Heart right ventricle (tissue), 16 donors: ENCODE measurements at regions not wholly inside any gene's neighbourhood (a gene's known extent, or its start where the extent isn't known, plus 50 kb on each side); places are given as distances from the start of the nearest gene placed in this dataset.
A peak's percentile ranks its signal among the peaks of the same experiment; 100 is the strongest.
"Not testable (repeated sequence)": the region's sequence is repeated elsewhere in the genome, so short reads cannot be mapped to it uniquely, and the experiment has no call there.

Source experiments
- ATAC-seq, 8 donors: fragments of 200-7000 bp; cut with Tn5 transposase; one replicate each; pipeline ENCODE4 v1.9.1; 2020; ENCODE audit warnings: mild to moderate bottlenecking in 8 of 8, moderate library complexity in 8 of 8, moderate number of reproducible peaks in 1 of 8
- DNase-seq, 2 donors: peaks; one replicate each; pipeline ENCODE4 v3.0.0-alpha.2; 2020
- H3K27ac ChIP-seq, 10 donors: fragments of 200-600 bp; sonication (generic) in 2 of 10; one replicate each; pipeline versions ENCODE4 v1.5.0 to v1.8.0; 2020 to 2022; ENCODE audit warnings: mild to moderate bottlenecking in 3 of 10
- H3K27me3 ChIP-seq, 7 donors: fragments of 200-600 bp; one replicate each; pipeline ENCODE4 v1.8.0; 2021 to 2022; ENCODE audit warnings: mild to moderate bottlenecking in 2 of 7
- H3K36me3 ChIP-seq, 9 donors: fragments of 200-600 bp; sonication (generic) in 1 of 9; one replicate each; pipeline versions ENCODE4 v1.5.0 to v1.8.0; 2020 to 2022; ENCODE audit warnings: mild to moderate bottlenecking in 2 of 9
- H3K4me1 ChIP-seq, 9 donors: fragments of 200-600 bp; sonication (generic) in 1 of 9; one replicate each; pipeline versions ENCODE4 v1.5.0 to v1.8.0; 2020 to 2022; ENCODE audit warnings: mild to moderate bottlenecking in 4 of 9
- H3K4me3 ChIP-seq, 10 donors: fragments of 200-600 bp; sonication (generic) in 2 of 10; one replicate each; pipeline versions ENCODE4 v1.5.0 to v1.8.0; 2020 to 2022; ENCODE audit warnings: mild to moderate bottlenecking in 7 of 10, moderate library complexity in 2 of 10
- H3K9me3 ChIP-seq, 11 donors: fragments of 200-600 bp in 10 of 11; sonication (generic) in 2 of 11; one replicate each; pipeline versions ENCODE4 v1.5.0 to v1.8.0; 2013 to 2022; ENCODE audit warnings: mild to moderate bottlenecking in 2 of 11, control low read depth in 1 of 11, moderate library complexity in 1 of 11
- CTCF ChIP-seq, 9 donors: fragments of 200-600 bp; sonication (generic) in 2 of 9; IDR thresholded peaks; one replicate each; pipeline versions ENCODE4 v1.5.0 to v1.8.0; 2021 to 2022; ENCODE audit warnings: antibody characterized with exemption in 9 of 9, mild to moderate bottlenecking in 5 of 9, moderate library complexity in 1 of 9
- WGBS, 2 donors: extraction: QIAGEN DNeasy Blood & Tissue Kit; methylation state at CpG; one replicate each; pipeline ENCODE4 v1.1.7; 2013; ENCODE audit warnings: inconsistent platforms in 1 of 2; 5-methylcytosine and 5-hydroxymethylcytosine counted together
- intact Hi-C, 10 donors: fragments of 100-400 bp; cut with DNase I; formaldehyde crosslinking; loops; one replicate each; pipeline versions ENCODE4 v1.11.1 to v1.14.2; 2022
- donor health status: Arrhythmogenic right ventricular cardiomyopathy.
- donor health status: ischemic (EF 13 %, LVEDD 7.1; RV severe dilation, severe dysfunction).
- donor health status: healthy with polysubstance abuse.
- donor health status: DM: no; HTN: yes; CAD: no.
- donor health status: DM: no; HTN: no; CAD: no.
- donor health status: ischemic (EF 25% LVEDD 6.9; RV normal size, moderate dysfunction).
- donor health status: ischemic (EF 25% LVEDD 5.7; RV mildly dilated, moderate dysfunction).
- donor health status: healthy.
- donor health status: DM: yes; HTN: yes; CAD: no.
- donor health status: Ischemic cardiomyopathy.
- donor health status: ischemic (EF 35%, LVEDD 5.7; RV mildly dilated, moderate dysfunction).
- donor health status: nonischemic (EF 11% LVEDD 7.7; RV severe dilation, severe dysfunction).
- donor health status: DM: yes; HTN: yes; CAD: no.
- donor health status: PGD.
- donor health status: ischemic (EF 29% LVEDD 5.4; RV normal size, mild dysfunction).
- donor health status: nonischemic (EF 23%, LVEDD 6.1; RV moderate dilation, normal function).

- DNase-seq (no peak), ATAC-seq (no peak)
- intact Hi-C loops = no loop called here
- Histone ChIP-seq H3K4me3 (no peak overlapping the region), H3K27ac (no peak overlapping the region), H3K27me3 (no peaks in the 10 kb centered on the region), H3K4me1 (no peaks in the 10 kb centered on the region), H3K9me3 (no peaks in the 10 kb centered on the region), H3K36me3 (no peaks in the 10 kb centered on the region)
- TF ChIP-seq CTCF (IDR thresholded peaks at IDR 0.05) = no peak
- WGBS, 2 donors = 13 to 20% methylated on average over 2 of the region's 2 CpGs
These were observed 218.6 kb upstream of the TSPY4 start for GRCh38 chrY:9118704-9119103.

GRCh38 chrY:9124623-9125022 lies 212.6 kb upstream of the TSPY4 start:
- Histone ChIP-seq H3K4me3 (no peak overlapping the region), H3K9me3 (no peaks in the 10 kb centered on the region), H3K27me3 (no peaks in the 10 kb centered on the region), H3K4me1 (no peaks in the 10 kb centered on the region), H3K27ac (no peak overlapping the region), H3K36me3 (no peaks in the 10 kb centered on the region)
- intact Hi-C loops = no loop called here
- ATAC-seq (no peak), DNase-seq (peak in 1 of 2 donors; percentile 2)
- WGBS, 2 donors = 49 to 52% methylated on average over 7 of the region's 7 CpGs
- TF ChIP-seq CTCF (IDR thresholded peaks at IDR 0.05) = no peak

GRCh38 chrY:9126545-9126944 lies 210.7 kb upstream of the TSPY4 start:
- WGBS, 2 donors = 11 to 41% methylated on average over 1 of the region's 1 CpG
- H3K4me3 ChIP-seq = no peak overlapping the region
- TF ChIP-seq CTCF (IDR thresholded peaks at IDR 0.05) = no peak
- no peaks in the 10 kb centered on the region for H3K4me1 ChIP-seq
- no peaks in the 10 kb centered on the region for H3K27me3 ChIP-seq
- ATAC-seq (no peak), DNase-seq (no peak)
- no peaks in the 10 kb centered on the region for H3K36me3 ChIP-seq
- intact Hi-C loops = no loop called here
- H3K27ac ChIP-seq = no peak overlapping the region
- H3K9me3 ChIP-seq = no peaks in the 10 kb centered on the region

GRCh38 chrY:9143366-9143765 lies 193.9 kb upstream of the TSPY4 start:
- intact Hi-C loops, H3K27ac ChIP-seq, H3K4me1 ChIP-seq, H3K36me3 ChIP-seq, DNase-seq, ATAC-seq, H3K9me3 ChIP-seq, H3K4me3 ChIP-seq, H3K27me3 ChIP-seq: not testable (repeated sequence)
- 43% methylated on average over 4 of the region's 4 CpGs for WGBS, 2 donors

- H3K4me1 ChIP-seq, H3K27ac ChIP-seq, intact Hi-C loops, H3K27me3 ChIP-seq, DNase-seq, H3K36me3 ChIP-seq, H3K4me3 ChIP-seq, ATAC-seq: not testable (repeated sequence)
- H3K9me3 ChIP-seq = peaks cover 0 to 13% (median 0%) of the 10 kb centered on the region in 11 donors
These were observed 182.7 kb upstream of the TSPY4 start for GRCh38 chrY:9154552-9154951.

- peaks cover 0 to 13% (median 0%) of the 10 kb centered on the region in 11 donors for H3K9me3 ChIP-seq
- H3K36me3 ChIP-seq = no peaks in the 10 kb centered on the region
- DNase-seq (no peak), ATAC-seq (no peak)
- H3K4me1 ChIP-seq = no peaks in the 10 kb centered on the region
- no peak overlapping the region for H3K27ac ChIP-seq
- H3K27me3 ChIP-seq = no peaks in the 10 kb centered on the region
- intact Hi-C loops = no loop called here
- no peak for TF ChIP-seq CTCF (IDR thresholded peaks at IDR 0.05)
- no peak overlapping the region for H3K4me3 ChIP-seq
- 47 to 56% methylated on average over 4 of the region's 4 CpGs for WGBS, 2 donors
These were observed 181.5 kb upstream of the TSPY4 start for GRCh38 chrY:9155721-9156120.
